ENCODE measurements at regions not wholly inside any gene's neighbourhood (a gene's known extent, or its start where the extent isn't known, plus 50 kb on each side); places are given as distances from the start of the nearest gene placed in this dataset.

DNA sequence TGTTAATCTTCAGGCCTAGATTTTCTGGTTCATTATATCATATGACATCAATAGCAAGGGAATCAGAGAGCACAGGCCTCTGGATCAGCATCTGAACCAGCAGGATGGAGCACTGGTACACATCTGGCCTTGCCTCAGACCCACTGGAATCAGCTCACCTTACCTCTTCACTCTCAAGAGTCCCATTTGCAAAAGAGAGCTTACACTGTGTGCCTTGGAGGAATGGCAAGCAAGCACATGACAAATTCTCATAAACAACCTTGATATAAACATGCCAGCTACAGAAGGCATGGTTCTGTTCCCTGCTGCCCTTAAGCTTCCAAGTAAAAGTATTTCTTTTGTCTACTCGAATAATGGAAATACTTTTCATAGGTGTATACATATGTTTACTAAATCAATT, 128.6 kb upstream of the CPM start:
- DNase-seq (ENCODE audit: low read depth in 2 of 3, low spot score in 2 of 3), result no peak

DNA sequence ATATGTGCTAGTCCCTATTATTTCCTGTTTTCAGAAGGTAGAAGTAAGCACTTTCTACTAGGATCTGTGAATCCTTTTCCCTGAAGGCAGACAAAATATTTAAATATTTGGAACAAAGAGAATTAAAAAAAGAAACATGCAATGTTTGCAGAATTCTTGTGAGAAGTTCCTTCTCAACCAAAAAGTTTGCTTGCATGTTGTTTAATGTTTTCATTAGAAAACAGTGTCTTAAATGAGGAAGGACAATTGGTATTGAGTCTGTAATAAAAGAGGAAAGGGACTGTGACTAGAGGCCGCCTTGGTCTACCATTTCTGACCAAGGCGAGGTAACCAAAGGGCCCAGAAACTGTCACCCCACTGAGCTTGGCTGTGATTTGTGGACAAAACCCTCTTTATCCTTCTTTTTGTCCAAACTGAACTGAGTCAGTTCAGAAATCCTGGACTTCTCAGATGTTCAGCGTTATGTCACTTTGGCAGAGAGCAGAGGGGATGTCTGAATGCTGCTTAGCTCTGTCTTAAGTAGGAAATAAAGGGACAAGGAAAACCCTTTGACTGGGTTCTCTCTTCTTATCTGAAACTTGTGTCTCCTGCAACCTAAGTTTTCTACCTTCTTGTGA, 129.8 kb upstream of the CPM start:
- no peak for DNase-seq (ENCODE audit: low read depth in 2 of 3, low spot score in 2 of 3)

DNA sequence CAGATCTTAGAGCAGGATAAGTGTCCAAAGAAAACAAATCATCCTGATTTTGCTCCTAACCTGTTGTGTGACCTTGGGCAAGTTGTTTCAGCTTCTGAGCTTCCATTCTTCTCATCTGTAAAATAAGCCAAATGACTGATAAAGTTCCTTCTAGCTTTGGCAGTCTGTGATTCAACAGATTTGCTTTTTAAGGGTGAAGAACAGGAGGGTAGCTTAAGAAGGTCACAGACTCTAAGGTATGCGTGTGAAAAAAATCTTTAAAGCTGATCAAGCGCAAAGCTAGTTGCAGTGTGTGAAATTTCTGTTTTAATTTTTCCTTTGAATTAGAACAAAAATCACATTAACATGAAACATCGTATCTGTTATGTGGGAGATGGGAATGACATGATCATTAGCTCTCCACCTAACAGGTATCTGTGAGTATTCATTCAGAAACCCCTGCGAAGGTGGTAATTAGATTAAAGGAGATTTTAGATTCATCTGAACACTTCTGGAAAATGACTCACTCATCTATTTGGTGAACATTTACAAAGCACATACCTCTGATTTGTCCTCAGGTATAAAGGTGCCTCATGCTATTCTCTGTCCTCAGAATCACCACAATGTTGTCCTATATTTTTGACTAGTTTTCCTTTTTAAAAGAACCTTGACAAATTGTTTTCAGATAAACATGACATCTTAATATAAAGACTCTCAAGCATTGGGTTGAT, 131.9 kb upstream of the CPM start:
- no peak for DNase-seq (ENCODE audit: low read depth in 2 of 3, low spot score in 2 of 3)

DNA sequence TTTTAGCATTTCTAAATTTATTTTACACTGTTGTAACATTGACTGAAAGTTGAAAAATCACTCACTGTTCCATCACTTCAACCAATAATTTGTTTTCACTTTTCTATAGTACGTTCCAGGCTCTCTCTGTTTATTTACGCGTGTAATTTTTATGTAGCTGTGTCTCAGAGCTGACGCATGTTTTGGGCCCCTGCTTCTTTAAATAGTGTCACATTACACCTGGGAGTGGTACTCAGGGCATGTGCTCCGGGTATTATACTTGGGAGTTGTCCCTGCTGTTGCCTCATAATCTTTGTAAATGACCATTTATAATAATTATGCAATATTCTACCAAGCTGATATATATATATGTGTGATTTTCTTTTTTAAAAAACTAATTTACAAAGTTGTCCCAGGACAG, 132.8 kb upstream of the CPM start:
- DNase-seq (ENCODE audit: low read depth in 2 of 3, low spot score in 2 of 3), result no peak

DNA sequence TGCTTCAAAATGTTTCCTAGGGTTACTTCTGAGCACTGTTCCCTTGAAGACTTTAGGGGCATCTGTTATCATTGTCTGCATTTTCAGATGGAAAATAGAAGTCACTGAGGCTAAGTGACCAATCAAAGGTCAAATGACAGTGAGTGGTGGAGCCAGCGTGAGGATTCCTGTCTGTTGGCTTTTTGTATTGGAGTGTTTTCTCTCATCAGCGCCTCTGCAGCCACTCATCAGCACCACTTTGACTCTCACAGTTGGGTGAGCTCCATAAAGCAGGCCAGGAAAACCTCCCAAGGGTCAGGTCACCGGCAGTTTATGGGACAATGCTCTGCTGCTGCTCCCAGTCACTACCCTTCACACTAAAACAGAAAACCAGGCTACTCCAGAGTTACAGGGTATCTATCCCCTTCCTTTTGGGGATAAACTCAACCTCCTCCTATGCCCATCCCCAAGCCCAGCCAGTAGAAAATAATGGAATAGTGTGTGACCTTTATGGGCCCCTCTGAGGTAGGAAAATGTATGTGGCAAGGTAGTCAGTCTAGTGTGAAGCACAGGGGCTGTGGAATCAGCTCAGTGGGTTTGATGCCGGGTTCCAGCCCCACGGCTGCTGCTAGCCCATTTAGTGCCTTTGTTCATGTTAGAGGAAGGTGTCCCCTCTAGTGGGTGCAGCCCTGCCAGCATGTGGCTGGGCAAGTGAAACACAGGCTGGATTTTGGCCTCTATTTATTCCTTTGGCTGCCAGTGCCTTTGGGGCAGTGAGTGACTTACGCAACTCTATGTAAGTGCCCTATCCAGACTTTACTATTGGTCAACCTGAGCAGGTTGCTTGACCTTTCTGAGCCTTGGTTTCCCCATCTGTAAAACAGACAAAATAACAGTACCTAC, 133.8 kb upstream of the CPM start:
- DNase-seq (ENCODE audit: low read depth in 2 of 3, low spot score in 2 of 3), result no peak

DNA sequence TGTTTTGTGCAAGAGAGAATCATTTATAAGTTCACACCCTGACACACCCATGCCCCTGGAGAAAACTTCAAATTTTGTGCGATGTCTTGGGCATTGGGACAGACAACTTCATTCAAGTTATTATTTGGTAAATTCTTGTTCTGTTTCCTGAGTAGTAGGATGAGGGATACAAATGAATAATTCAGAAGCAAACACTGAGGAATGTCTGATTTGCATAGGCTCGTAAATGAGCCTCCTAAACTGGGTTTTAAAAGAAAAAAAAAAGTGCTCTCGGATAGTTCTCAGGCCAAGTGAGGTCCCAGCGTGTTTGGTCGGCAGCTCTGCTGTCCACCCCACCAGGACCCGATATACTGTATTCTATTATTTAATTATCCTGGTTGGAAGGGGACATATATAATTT, 134.7 kb upstream of the CPM start:
- no peak for DNase-seq (ENCODE audit: low read depth in 2 of 3, low spot score in 2 of 3)

DNA sequence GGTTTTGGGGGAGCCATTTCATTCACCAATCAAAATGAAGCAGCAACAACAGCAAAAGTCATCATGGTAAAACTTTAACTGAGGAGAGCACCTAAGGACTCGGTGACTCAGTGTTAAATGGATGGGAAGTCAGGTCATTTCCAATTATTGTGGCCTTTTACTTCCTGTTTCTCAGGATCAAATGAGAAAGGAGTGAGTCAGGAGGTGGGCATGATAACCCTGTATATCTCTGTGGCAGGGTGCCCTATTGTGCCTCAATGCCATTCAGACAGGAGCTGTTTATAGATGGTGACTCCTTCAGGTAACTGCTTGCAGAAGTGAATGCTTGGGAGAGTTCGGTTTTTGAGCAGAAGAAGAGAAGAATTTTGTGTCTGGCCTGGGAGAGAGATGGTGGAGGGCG, 135.5 kb upstream of the CPM start:
- DNase-seq (ENCODE audit: low read depth in 2 of 3, low spot score in 2 of 3), result no peak

DNA sequence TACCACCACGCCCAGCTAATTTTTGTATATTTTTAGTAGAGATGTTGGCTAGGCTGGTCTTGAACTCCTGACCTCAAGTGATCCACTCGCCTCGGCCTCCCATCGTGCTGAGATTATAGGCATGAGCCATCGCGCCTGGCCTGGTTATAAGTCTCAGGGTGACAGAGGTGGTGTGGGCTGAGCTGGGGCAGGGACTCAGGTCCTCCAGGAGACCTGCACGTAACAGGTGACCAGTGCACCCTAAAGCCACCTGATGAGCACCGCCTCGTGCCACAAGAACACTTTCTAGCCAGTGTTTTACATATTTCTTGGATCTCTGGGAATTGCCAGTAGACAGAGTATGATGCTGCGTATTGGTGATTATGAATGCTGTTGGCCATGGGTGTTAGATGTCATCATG, 136.5 kb upstream of the CPM start:
- DNase-seq (ENCODE audit: low read depth in 2 of 3, low spot score in 2 of 3), result no peak

DNA sequence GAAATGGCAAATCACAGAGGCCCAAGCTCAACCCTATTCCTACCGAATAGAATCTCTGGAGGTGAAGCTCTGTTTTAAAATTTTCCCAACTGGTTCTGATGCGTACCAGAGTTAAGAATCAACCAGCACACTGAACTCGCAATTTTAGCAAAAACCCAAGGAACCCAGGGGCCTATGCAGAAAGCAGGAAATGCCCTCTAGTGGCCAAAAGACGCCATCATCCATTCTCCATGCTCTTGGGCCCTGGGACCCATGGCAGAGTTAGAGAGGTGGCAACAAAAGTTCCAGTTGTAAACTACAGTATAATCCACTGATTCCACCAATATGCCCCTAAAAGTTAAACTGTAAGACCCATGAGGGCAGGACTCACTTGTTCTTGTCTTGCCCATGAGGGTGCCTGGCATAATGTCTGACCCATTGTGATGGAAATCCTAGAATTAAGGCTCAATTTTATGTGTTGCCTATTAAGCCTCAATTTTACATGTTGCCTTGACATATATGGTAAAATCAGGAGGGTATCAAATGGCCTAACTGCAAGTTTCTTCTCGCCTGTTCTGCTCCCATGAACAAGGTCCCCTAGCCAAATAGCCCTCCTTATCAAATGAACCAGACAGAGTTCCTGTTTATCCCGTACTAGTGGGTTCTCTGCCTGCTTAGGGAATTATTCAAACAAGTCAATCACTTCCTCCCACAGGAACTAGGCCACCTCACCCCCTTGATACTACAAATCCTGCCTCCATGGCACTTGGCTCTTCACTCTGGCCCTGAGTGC, 137.5 kb upstream of the CPM start:
- peak in 1 of 3 experiments; percentile 38 for DNase-seq (ENCODE audit: low read depth in 2 of 3, low spot score in 2 of 3)

DNA sequence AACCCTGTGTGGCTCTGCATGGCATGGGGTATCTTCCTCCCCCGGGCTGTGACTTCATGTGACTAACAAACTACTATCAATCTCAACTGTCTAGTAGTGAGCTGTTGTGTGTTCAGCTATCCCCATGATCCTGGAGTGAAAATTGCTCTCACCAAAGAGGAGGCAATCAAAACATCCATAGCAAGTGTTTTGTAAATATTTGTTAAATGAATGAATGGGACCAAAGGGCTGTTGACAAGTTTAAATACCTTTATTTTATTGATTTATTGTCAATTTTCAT, 138.1 kb upstream of the CPM start:
- DNase-seq (ENCODE audit: low read depth in 2 of 3, low spot score in 2 of 3), result no peak

DNA sequence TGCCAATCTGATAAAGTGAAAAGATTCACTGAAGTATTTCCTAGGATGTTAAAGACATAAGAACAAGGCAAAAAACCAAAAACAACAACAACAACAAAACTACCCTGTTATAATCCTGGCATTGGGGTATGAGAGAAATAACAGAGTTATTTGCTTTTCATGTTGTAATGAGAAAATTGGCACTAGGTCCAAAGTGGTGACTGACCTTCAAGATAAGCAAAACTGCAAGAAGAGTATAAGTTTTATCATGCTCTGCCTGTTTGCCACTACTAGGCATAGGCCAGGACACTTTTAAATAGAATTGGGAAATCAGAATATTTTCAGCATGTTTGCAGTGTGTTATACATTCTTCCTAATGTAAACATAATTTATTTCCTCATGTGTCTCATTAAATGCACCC, 140.1 kb upstream of the CPM start:
- DNase-seq (ENCODE audit: low read depth in 2 of 3, low spot score in 2 of 3), result no peak

DNA sequence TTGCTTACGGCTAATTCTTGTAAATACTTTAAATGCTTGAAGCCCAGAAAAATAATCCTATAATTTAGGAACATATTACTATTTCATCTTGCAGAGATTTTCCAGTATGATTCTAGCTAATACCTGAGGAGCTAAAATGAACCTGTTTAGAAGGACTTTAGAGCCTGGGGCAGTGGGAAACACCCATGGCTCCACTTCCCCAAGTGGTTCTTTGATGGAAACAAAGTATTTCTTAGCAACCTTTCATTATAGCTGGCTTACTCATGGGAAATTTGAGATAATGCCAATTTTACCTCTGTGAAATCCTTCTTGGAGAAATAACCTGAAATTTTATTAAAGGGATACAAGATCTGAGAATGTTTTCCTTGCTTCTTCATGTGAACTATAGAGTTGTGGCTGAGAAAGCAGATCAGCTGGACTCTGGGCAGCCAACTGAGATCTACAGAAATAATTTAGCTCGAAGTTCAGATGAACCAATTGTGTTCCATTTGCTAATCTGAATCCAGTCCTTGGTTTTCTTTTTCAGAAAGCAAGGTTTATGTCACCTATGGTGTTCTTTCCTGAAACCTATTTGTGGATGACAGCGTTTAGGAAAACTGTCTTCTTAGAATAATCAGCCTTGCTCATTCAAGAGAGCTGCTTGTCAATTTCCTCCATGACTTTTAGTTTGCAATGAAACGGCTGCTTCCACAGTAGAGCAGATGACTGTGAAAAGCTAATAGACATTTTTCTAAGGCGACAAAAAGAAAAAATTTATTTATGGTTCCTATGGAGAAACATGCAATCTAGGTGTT, 141.8 kb upstream of the CPM start:
- DNase-seq (ENCODE audit: low read depth in 2 of 3, low spot score in 2 of 3), result no peak

DNA sequence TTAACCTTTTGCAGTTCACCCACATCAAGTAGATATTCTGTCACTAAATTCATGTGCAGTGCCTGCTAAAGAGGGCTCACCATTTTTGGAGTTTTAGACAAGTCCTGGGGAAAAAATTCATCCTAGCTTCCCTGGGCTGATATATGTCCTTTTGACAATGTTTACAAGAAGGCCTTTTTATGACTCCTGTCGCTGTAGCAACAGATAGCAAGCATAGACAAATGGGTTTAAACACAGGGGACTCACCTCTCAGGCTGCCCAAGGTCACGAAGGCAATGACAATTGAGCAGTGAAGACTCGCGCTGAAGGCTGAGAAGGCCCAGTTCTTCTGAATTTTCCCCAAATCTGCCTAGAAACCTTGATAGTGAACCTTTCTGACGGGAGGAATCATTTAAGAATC, 150.7 kb upstream of the CPM start:
- no peak for DNase-seq (ENCODE audit: low read depth in 2 of 3, low spot score in 2 of 3)

DNA sequence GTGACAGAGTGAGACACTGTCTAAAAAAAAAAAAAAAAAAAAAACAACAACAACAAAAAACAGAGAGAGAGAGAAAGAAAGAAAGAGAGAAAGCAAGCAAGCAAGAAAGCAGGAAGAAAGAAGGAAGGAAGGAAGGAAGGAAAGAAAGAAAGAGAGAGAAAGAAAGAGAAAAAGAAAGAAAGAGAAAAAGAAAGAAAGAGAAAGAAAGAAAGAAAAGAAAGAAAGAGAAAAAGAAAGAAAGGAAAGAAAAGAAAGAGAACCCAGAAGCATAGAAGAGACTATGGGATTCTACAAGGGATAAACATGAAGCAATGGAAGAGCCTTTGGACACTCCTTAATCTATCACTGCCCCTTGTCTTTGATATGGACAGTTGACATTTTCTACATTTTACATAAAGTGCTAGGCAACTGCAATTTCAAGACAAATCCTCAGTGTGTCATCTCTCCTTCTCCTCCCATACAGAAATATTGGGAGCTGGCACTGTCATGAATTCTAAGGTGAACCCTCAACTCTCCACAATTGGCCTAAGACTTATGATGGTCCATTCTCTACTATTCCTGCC, 151.9 kb upstream of the CPM start:
- no peak for DNase-seq (ENCODE audit: low read depth in 2 of 3, low spot score in 2 of 3)

DNA sequence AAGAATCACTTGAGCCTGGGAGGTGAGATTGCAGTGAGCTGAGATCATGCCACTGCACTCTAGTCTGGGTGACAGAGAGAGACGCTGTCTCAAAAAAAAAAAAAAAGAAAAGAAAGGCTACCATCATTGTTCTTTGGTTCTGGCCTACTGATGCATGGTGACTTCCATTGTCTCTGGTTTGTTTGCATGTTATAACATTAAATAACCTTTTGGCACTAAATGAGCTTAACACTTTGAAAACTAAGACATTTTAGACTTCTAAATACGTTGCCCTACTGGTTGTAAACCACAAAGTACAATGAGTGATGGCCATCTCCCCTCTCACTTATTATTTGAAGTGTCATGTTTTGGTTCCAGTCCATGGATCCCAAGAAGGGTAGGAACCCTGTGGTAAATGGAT, 152.9 kb upstream of the CPM start:
- no peak for DNase-seq (ENCODE audit: low read depth in 2 of 3, low spot score in 2 of 3)

DNA sequence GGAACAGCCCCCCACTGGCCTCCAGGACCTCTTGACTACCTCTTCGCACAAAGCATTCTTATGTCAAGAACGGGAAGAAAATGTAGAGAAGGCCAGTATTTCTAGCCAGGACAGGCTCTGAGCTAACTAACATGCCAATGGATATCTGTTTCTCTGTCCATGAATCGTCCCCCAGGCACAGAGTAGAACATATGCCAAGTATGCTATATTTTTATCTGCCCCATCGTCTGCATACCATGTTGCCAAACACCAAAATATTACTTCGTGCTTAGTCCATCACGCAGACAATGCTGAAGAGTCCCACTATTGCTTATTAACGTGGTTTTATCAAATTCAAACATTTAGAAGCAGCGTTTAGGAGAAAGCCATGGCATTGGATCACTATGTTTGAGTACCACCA, 151.4 kb upstream of the CPSF6 start:
- DNase-seq (ENCODE audit: low read depth in 2 of 3, low spot score in 2 of 3), result no peak

DNA sequence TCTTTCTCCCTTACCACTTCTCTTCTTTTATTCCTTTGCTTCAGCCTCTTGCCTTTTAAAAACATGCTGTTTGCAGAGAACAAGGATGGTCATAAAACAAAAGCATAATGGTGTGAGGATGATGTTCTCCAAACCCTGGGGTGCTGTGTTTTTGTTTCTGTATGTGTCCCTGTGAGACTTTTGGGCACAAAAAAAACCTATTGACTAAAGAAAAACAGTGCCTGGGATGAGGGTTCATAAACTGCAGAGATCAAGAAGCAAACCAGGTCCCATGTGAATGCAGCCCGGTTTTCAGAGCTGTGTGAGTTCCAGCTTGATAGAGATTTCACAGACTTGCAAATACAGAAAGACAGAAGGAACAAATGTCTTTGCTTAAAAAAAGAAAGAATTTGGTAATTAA, 148.6 kb upstream of the CPSF6 start:
- no peak for DNase-seq (ENCODE audit: low read depth in 2 of 3, low spot score in 2 of 3)

DNA sequence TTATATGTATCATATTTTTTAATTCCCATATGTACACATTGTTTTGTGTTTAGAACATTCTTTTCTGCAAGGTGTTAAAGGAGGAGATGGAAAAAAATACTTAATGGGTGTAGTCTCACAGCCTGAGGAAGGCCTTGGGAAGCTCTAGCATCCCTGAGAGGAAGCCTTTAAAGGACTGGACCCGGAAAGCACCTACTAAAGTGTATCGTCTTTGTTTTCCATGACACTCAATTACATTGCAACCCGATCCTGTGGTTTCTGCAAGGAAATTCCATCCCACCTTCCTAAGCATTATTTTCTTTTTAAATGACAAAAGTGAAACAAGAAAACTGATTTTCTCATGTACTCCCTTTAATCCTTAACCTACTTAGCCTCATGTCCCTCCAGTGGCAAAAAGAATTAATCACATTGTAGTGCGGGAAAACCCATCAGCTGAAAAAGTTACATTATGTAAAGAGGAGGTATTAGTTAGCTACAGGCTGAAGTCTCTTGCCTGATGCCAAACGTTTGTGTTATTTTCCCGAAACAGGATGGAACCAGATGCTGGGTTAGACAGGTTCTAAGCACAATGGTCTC, 147.8 kb upstream of the CPSF6 start:
- no peak for DNase-seq (ENCODE audit: low read depth in 2 of 3, low spot score in 2 of 3)

DNA sequence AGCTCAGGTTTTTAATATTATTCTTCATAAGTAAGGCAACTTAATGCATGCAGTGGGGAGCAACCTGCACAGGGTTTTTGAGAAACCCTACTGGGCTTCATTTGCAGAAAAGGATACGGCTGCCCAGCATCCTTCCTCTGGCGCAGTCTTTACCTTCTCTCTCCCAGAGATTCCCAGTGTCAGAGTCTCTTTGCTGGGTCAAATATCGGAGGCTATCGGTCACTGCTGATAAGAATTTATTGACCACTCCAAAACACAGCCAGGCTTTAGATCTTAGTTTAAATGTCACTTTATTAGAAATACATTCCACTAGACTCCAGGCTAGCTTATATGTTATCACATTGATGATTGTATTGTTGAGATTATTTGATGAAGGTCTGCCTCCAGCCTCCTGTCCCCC, 147.2 kb upstream of the CPSF6 start:
- DNase-seq (ENCODE audit: low read depth in 2 of 3, low spot score in 2 of 3), result no peak

DNA sequence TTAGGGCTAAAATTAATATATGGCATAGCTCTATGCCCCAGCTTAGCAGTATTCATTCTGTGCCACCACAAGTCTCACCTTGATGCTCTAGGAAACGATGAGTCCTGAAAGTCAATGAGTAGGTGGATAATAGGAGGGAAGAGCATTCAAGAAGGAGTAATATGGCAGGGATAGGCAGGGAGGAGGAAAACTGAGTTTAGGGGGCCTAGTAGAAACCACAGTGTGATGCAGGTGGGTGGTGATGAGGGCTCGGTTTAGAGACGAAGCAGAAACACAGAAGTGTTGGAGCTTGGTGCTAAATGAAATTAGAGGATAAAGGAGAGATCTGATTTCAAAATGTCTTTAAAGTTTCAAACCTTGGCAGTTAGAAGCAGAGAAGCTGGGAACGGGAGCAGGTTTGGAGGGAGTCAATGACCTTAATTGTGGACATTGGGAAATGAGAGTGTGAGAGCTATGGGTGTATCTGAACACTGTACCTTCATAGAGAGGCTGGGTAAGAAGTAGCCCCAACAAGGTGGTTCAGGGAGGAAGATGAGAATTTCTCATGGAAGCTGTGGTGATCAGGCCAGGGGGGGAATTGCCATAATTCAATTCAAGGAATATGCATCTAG, 144.7 kb upstream of the CPSF6 start:
- DNase-seq (ENCODE audit: low read depth in 2 of 3, low spot score in 2 of 3), result no peak

Data from activated CD8-positive, alpha-beta memory T cell treated with anti-CD3 and anti-CD28 coated beads for 48 hours (primary cell).